Erythroblast (primary cell): ENCODE measurements at regions not wholly inside any gene's neighbourhood (a gene's known extent, or its start where the extent isn't known, plus 50 kb on each side); places are given as distances from the start of the nearest gene placed in this dataset.
"Not testable (repeated sequence)": the region's sequence is repeated elsewhere in the genome, so short reads cannot be mapped to it uniquely, and the experiment has no call there.

ENCODE experiments used
- GATA1 ChIP-seq: IDR thresholded peaks from 2 replicates; pipeline ENCODE4 v1.6.1; 2011; ENCODE audit warnings: low read depth, mild to moderate bottlenecking, control low read depth, low read length, moderate library complexity
- POLR2A ChIP-seq: IDR thresholded peaks from 2 replicates; pipeline ENCODE4 v1.6.1; 2011; ENCODE audit warnings: mild to moderate bottlenecking, low read length

- not testable (repeated sequence) for TF ChIP-seq POLR2A, GATA1
Measured at GRCh38 chr2:62649087-62649486, 56.4 kb upstream of the EHBP1 start.
